ENCODE measurements at regions not wholly inside any gene's neighbourhood (a gene's known extent, or its start where the extent isn't known, plus 50 kb on each side); places are given as distances from the start of the nearest gene placed in this dataset.
"Not testable (repeated sequence)": the region's sequence is repeated elsewhere in the genome, so short reads cannot be mapped to it uniquely, and the experiment has no call there.

GRCh38 chr20:58037631-58038030 is 190.8 kb downstream of the ANKRD60 start:
- H3K36me3 Mint-ChIP-seq, result no peaks in the 10 kb centered on the region
- no peak overlapping the region for H3K4me3 Mint-ChIP-seq
- ChIA-PET CTCF (no interaction called here), POLR2A (no interaction called here)
- Histone ChIP-seq H3K4me1 (ENCODE audit: insufficient read depth, low read length) (no peaks in the 10 kb centered on the region), H3K9me3 (ENCODE audit: low read length) (no peaks in the 10 kb centered on the region), H3K27me3 (ENCODE audit: insufficient read depth, low read length, poor library complexity, severe bottlenecking) (no peaks in the 10 kb centered on the region), H3K27ac (ENCODE audit: low read depth, low read length) (no peak overlapping the region), H3K36me3 (ENCODE audit: insufficient read depth, low read length) (no peaks in the 10 kb centered on the region), H3K4me3 (ENCODE audit: low read length) (no peak overlapping the region)
- no peak for DNase-seq
- peaks cover 10 to 33% of the 10 kb centered on the region in 2 donors for H3K27me3 Mint-ChIP-seq
- peaks cover 0 to 2% (median 0%) of the 10 kb centered on the region in 5 donors for H3K9me3 Mint-ChIP-seq
- no peak overlapping the region for H3K27ac Mint-ChIP-seq
- no peaks in the 10 kb centered on the region for H3K4me1 Mint-ChIP-seq

DNA sequence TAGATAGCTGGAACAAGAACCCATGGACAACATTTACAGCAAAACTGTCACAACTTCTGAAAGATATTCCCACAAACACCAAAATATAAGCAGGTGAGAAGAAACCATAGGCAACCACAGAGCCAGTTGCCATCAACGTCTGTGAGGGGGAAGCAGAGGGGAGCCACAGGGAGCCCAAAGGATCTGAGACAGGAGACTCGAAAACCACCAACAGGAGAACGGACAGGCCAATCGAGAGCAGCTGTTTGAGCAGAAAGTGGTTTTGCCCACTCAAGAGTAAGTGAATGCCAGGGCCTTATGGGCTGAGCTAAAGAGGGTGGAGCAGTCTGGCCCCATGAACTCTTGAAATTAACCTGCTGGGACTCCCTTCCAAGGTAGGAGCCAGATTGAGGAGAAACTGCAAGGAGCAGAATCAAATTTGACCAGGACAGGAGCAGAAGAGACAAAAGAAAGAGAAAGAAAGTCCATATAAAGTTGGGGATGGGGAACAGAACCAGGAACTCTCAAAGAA is 195.4 kb downstream of the ANKRD60 start:
- Mint-ChIP-seq H3K4me3 (no peak overlapping the region), H3K36me3 (no peaks in the 10 kb centered on the region), H3K9me3 (peaks cover 0 to 2% (median 0%) of the 10 kb centered on the region in 5 donors), H3K4me1 (no peaks in the 10 kb centered on the region), H3K27ac (no peak overlapping the region), H3K27me3 (peaks cover 14 to 37% of the 10 kb centered on the region in 2 donors)
- no peak overlapping the region for H3K4me3 ChIP-seq (ENCODE audit: low read length)
- no peaks in the 10 kb centered on the region for H3K27me3 ChIP-seq (ENCODE audit: insufficient read depth, low read length, poor library complexity, severe bottlenecking)
- no peaks in the 10 kb centered on the region for H3K9me3 ChIP-seq (ENCODE audit: low read length)
- H3K27ac ChIP-seq (ENCODE audit: low read depth, low read length), result no peak overlapping the region
- ChIA-PET POLR2A (no interaction called here), CTCF (no interaction called here)
- no peaks in the 10 kb centered on the region for H3K4me1 ChIP-seq (ENCODE audit: insufficient read depth, low read length)
- H3K36me3 ChIP-seq (ENCODE audit: insufficient read depth, low read length), result no peaks in the 10 kb centered on the region
- DNase-seq, result no peak

DNA sequence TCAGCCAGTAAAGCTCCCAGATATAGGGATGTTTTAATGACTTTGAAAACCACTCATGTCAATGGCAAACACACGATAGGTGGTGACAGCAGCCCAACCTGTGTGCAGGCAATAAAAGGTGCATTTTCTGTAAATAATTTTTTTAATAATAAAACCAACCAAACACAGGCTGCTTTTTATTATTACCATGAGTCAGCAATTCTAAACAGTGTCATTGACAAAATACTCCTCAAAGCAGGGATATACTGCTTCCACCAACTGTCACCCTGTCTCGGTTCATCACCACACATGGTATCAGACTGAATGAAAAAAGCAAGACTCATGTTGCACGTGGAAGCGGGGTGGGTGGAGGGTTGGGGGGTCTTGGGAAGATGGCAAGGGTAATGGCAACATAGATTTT is 195.9 kb downstream of the ANKRD60 start:
- Mint-ChIP-seq H3K4me3 (no peak overlapping the region), H3K36me3 (no peaks in the 10 kb centered on the region), H3K27ac (no peak overlapping the region), H3K27me3 (peaks cover 14 to 41% of the 10 kb centered on the region in 2 donors), H3K9me3 (peaks cover 0 to 2% (median 0%) of the 10 kb centered on the region in 5 donors), H3K4me1 (no peaks in the 10 kb centered on the region)
- no peak overlapping the region for H3K4me3 ChIP-seq (ENCODE audit: low read length)
- H3K4me1 ChIP-seq (ENCODE audit: insufficient read depth, low read length), result no peaks in the 10 kb centered on the region
- H3K9me3 ChIP-seq (ENCODE audit: low read length), result no peaks in the 10 kb centered on the region
- H3K36me3 ChIP-seq (ENCODE audit: insufficient read depth, low read length), result no peaks in the 10 kb centered on the region
- ChIA-PET CTCF (no interaction called here), POLR2A (no interaction called here)
- no peaks in the 10 kb centered on the region for H3K27me3 ChIP-seq (ENCODE audit: insufficient read depth, low read length, poor library complexity, severe bottlenecking)
- H3K27ac ChIP-seq (ENCODE audit: low read depth, low read length), result no peak overlapping the region
- DNase-seq, result no peak

DNA sequence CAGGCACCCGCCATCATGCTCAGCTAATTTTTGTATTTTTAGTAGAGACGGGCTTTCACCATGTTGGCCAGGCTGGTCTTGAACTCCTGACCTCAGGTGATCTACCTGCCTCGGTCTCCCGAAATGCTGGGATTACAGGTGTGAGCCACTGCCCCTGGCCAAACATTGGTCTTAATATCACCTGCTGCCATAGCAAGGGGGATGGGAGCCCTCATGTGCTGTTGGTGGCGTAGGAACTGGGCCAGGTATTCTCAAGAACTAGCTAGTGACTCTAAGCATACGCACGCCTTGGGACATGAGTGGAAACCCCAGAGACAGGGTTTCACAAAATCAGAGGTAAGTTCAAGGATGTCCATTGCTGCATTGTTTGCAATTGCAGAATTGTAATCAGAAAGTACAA is 197.1 kb downstream of the ANKRD60 start:
- H3K27ac ChIP-seq (ENCODE audit: low read depth, low read length); CTCF ChIA-PET; H3K36me3 Mint-ChIP-seq; H3K27ac Mint-ChIP-seq; H3K4me1 Mint-ChIP-seq; POLR2A ChIA-PET; H3K4me1 ChIP-seq (ENCODE audit: insufficient read depth, low read length); H3K36me3 ChIP-seq (ENCODE audit: insufficient read depth, low read length); H3K27me3 ChIP-seq (ENCODE audit: insufficient read depth, low read length, poor library complexity, severe bottlenecking); H3K4me3 Mint-ChIP-seq; DNase-seq; H3K9me3 ChIP-seq (ENCODE audit: low read length); H3K4me3 ChIP-seq (ENCODE audit: low read length); H3K9me3 Mint-ChIP-seq: not testable (repeated sequence)
- H3K27me3 Mint-ChIP-seq, result peaks cover 14 to 46% of the 10 kb centered on the region in 2 donors

- Mint-ChIP-seq H3K27me3 (peaks cover 10 to 41% of the 10 kb centered on the region in 2 donors), H3K4me1 (no peaks in the 10 kb centered on the region), H3K4me3 (no peak overlapping the region), H3K9me3 (no peaks in the 10 kb centered on the region), H3K27ac (no peak overlapping the region), H3K36me3 (no peaks in the 10 kb centered on the region)
- Histone ChIP-seq H3K9me3 (ENCODE audit: low read length) (no peaks in the 10 kb centered on the region), H3K4me3 (ENCODE audit: low read length) (no peak overlapping the region), H3K36me3 (ENCODE audit: insufficient read depth, low read length) (no peaks in the 10 kb centered on the region), H3K27me3 (ENCODE audit: insufficient read depth, low read length, poor library complexity, severe bottlenecking) (no peaks in the 10 kb centered on the region), H3K27ac (ENCODE audit: low read depth, low read length) (no peak overlapping the region), H3K4me1 (ENCODE audit: insufficient read depth, low read length) (no peaks in the 10 kb centered on the region)
- ChIA-PET POLR2A (no interaction called here), CTCF (interaction anchor here (1.0 kb wide), 1 partner anchor 15 kb away, joined by 3 read pairs; no protein-coding TSS in a partner anchor)
- no peak for DNase-seq
Observed at GRCh38 chr20:58028123-58028522, 200.3 kb downstream of the ANKRD60 start.

DNA sequence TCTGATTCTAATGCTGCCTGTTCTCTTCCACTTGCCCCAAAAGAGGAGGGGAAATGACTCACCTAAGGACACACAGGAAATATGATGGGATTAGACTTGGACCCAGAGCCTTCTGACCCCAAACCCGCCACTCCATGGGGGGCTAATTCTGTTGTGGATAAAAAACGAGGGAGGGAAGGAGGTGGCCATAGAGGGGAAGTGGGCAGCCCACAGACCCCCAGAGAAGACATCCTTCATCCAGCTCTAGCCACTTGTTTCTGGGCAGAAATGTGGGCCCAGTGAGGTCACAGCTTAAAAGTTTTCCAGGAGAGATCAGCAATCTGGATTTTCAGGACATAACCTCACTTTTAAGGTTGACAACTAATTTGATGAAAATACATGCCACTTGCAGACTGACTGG is 202.1 kb downstream of the ANKRD60 start:
- no peaks in the 10 kb centered on the region for H3K36me3 Mint-ChIP-seq
- Histone ChIP-seq H3K27me3 (ENCODE audit: insufficient read depth, low read length, poor library complexity, severe bottlenecking) (no peaks in the 10 kb centered on the region), H3K36me3 (ENCODE audit: insufficient read depth, low read length) (no peaks in the 10 kb centered on the region), H3K9me3 (ENCODE audit: low read length) (no peaks in the 10 kb centered on the region), H3K4me1 (ENCODE audit: insufficient read depth, low read length) (no peaks in the 10 kb centered on the region), H3K27ac (ENCODE audit: low read depth, low read length) (no peak overlapping the region), H3K4me3 (ENCODE audit: low read length) (no peak overlapping the region)
- H3K4me1 Mint-ChIP-seq, result no peaks in the 10 kb centered on the region
- H3K27me3 Mint-ChIP-seq, result peaks cover 8 to 34% of the 10 kb centered on the region in 2 donors
- ChIA-PET POLR2A (no interaction called here), CTCF (interaction anchor here (0.9 kb wide), 1 partner anchor 404 kb away, joined by 3 read pairs; no protein-coding TSS in a partner anchor)
- no peak overlapping the region for H3K4me3 Mint-ChIP-seq
- H3K9me3 Mint-ChIP-seq, result no peaks in the 10 kb centered on the region
- H3K27ac Mint-ChIP-seq, result no peak overlapping the region
- DNase-seq, result no peak

DNA sequence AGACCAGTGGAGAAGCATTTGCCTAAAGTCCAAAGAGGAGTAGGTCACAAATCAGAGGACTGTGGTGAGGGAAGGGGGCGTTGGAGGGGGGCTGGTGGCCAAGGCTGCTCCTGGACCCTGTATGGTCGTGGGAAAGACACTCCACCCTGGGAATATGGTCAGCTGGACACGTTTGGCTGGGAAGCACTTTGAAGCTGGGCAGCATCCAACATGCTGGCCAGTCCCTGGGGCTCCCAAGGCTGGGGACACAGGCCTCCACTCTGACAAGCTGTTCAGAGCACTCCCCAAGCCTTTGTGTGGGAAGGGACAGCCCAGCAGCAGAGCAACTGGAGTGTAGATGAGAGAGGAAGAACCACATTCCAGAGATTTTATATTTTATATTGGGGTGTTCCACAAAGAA is 203.2 kb downstream of the ANKRD60 start:
- no peaks in the 10 kb centered on the region for H3K27me3 ChIP-seq (ENCODE audit: insufficient read depth, low read length, poor library complexity, severe bottlenecking)
- Mint-ChIP-seq H3K9me3 (no peaks in the 10 kb centered on the region), H3K36me3 (no peaks in the 10 kb centered on the region), H3K4me3 (no peak overlapping the region), H3K4me1 (no peaks in the 10 kb centered on the region), H3K27ac (no peak overlapping the region), H3K27me3 (peaks cover 14 to 33% of the 10 kb centered on the region in 2 donors)
- POLR2A ChIA-PET, result no interaction called here
- no peak overlapping the region for H3K27ac ChIP-seq (ENCODE audit: low read depth, low read length)
- CTCF ChIA-PET, result no interaction called here
- H3K9me3 ChIP-seq (ENCODE audit: low read length), result no peaks in the 10 kb centered on the region
- no peak for DNase-seq
- no peaks in the 10 kb centered on the region for H3K36me3 ChIP-seq (ENCODE audit: insufficient read depth, low read length)
- no peaks in the 10 kb centered on the region for H3K4me1 ChIP-seq (ENCODE audit: insufficient read depth, low read length)
- no peak overlapping the region for H3K4me3 ChIP-seq (ENCODE audit: low read length)

GRCh38 chr20:58024241-58024721 is 204.2 kb downstream of the ANKRD60 start:
- Histone ChIP-seq H3K9me3 (ENCODE audit: low read length) (no peaks in the 10 kb centered on the region), H3K4me1 (ENCODE audit: insufficient read depth, low read length) (no peaks in the 10 kb centered on the region), H3K27ac (ENCODE audit: low read depth, low read length) (no peak overlapping the region), H3K36me3 (ENCODE audit: insufficient read depth, low read length) (no peaks in the 10 kb centered on the region), H3K27me3 (ENCODE audit: insufficient read depth, low read length, poor library complexity, severe bottlenecking) (no peaks in the 10 kb centered on the region), H3K4me3 (ENCODE audit: low read length) (no peak overlapping the region)
- no peak for DNase-seq
- no peaks in the 10 kb centered on the region for H3K4me1 Mint-ChIP-seq
- H3K4me3 Mint-ChIP-seq, result no peak overlapping the region
- no peaks in the 10 kb centered on the region for H3K9me3 Mint-ChIP-seq
- no peak overlapping the region for H3K27ac Mint-ChIP-seq
- H3K36me3 Mint-ChIP-seq, result no peaks in the 10 kb centered on the region
- ChIA-PET CTCF (no interaction called here), POLR2A (no interaction called here)
- peaks cover 13 to 31% of the 10 kb centered on the region in 2 donors for H3K27me3 Mint-ChIP-seq

GRCh38 chr20:58023781-58024180 is 204.7 kb downstream of the ANKRD60 start:
- CTCF ChIA-PET, result no interaction called here
- Mint-ChIP-seq H3K9me3 (no peaks in the 10 kb centered on the region), H3K27me3 (peaks cover 13 to 27% of the 10 kb centered on the region in 2 donors), H3K27ac (no peak overlapping the region), H3K36me3 (no peaks in the 10 kb centered on the region), H3K4me1 (no peaks in the 10 kb centered on the region), H3K4me3 (no peak overlapping the region)
- H3K4me3 ChIP-seq (ENCODE audit: low read length), result no peak overlapping the region
- H3K9me3 ChIP-seq (ENCODE audit: low read length), result no peaks in the 10 kb centered on the region
- H3K4me1 ChIP-seq (ENCODE audit: insufficient read depth, low read length), result no peaks in the 10 kb centered on the region
- POLR2A ChIA-PET, result no interaction called here
- no peaks in the 10 kb centered on the region for H3K27me3 ChIP-seq (ENCODE audit: insufficient read depth, low read length, poor library complexity, severe bottlenecking)
- DNase-seq, result no peak
- no peak overlapping the region for H3K27ac ChIP-seq (ENCODE audit: low read depth, low read length)
- H3K36me3 ChIP-seq (ENCODE audit: insufficient read depth, low read length), result no peaks in the 10 kb centered on the region
